Upper lobe of left lung (tissue), 6 donors: ENCODE measurements at regions not wholly inside any gene's neighbourhood (a gene's known extent, or its start where the extent isn't known, plus 50 kb on each side); places are given as distances from the start of the nearest gene placed in this dataset.

Experiments
- ATAC-seq, 2 donors: fragments of 200-7000 bp; cut with Tn5 transposase; one replicate each; pipeline ENCODE4 v1.9.1; 2022; ENCODE audit warnings: mild to moderate bottlenecking in 2 of 2, moderate library complexity in 2 of 2; ENCODE audit not compliant: low FRiP score in 2 of 2
- DNase-seq, 2 donors: peaks; one replicate each; pipeline ENCODE4 v3.0.0-alpha.2; 2019 to 2020
- H3K27ac ChIP-seq, 4 donors: fragments of 200-600 bp; sonication (generic); one replicate each; pipeline ENCODE4 v1.5.1; 2016 to 2019
- H3K27me3 ChIP-seq, 4 donors: fragments of 200-600 bp; sonication (generic); one replicate each; pipeline ENCODE4 v1.5.1; 2017 to 2019
- H3K36me3 ChIP-seq, 4 donors: fragments of 200-600 bp; sonication (generic); one replicate each; pipeline ENCODE4 v1.5.1; 2016 to 2019
- H3K4me1 ChIP-seq, 4 donors: fragments of 200-600 bp; sonication (generic); one replicate each; pipeline ENCODE4 v1.5.1; 2018 to 2019
- H3K4me3 ChIP-seq, 4 donors: fragments of 200-600 bp; sonication (generic); one replicate each; pipeline ENCODE4 v1.5.1; 2017 to 2019; ENCODE audit warnings: mild to moderate bottlenecking in 2 of 4, moderate library complexity in 1 of 4
- H3K9me3 ChIP-seq, 4 donors: fragments of 200-600 bp; sonication (generic); one replicate each; pipeline ENCODE4 v1.5.1; 2018 to 2019
- EP300 ChIP-seq, 4 donors: sonication (generic); formaldehyde crosslinking; IDR thresholded peaks; one replicate each; pipeline ENCODE4 v1.5.1; 2017; ENCODE audit warnings: antibody characterized with exemption in 4 of 4, control low read depth in 2 of 4
- POLR2A ChIP-seq, 4 donors: fragments of 450-650 bp; IDR thresholded peaks; one replicate each; pipeline ENCODE4 v1.5.1; 2016 to 2017; ENCODE audit warnings: antibody characterized with exemption in 4 of 4, mild to moderate bottlenecking in 2 of 4
- POLR2AphosphoS5 ChIP-seq, 2 donors: sonication (generic); formaldehyde crosslinking; IDR thresholded peaks; one replicate each; pipeline ENCODE4 v1.5.1; 2017; ENCODE audit warnings: antibody characterized with exemption in 2 of 2
- WGBS, 2 donors: methylation state at CpG; one replicate each; pipeline ENCODE4 v1.1.5; 2017 to 2018; 5-methylcytosine and 5-hydroxymethylcytosine counted together
- TF ChIP-seq, protein P1 (sequence below), 6 experiments: fragments of 450-650 bp in 4 of 6; fragments of 200-600 bp in 2 of 6; sonication (generic) in 2 of 6; IDR thresholded peaks; one replicate each; pipeline ENCODE4 v1.5.1; 2016 to 2019; ENCODE audit warnings: antibody characterized with exemption in 6 of 6
- donor health status: DM: no; HTN: no; CAD: no; lungs with moderate emphysema.
- donor health status: DM: no; HTN: yes; CAD: no; lungs with severe emphysema.

DNA sequence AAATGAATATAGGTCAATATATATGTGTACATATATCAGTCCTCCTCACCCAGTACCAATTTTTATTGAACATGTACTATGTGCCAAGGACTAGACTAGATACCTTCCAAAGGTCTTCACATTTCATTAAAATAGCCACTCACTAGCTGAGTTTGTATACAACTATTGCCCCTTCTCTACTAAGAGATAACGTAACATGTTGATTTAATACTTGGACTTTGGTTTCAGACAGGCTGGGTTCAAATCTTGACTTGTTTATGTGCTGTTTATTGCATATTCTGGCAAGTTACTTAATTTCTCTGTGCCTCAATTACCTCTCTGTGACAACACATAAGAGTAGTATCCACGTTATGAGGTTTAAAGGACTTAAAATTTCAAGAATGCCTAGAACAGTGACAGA, 184.5 kb downstream of the MTX2 start:
- no peak for TF ChIP-seq POLR2AphosphoS5 (IDR thresholded peaks at IDR 0.05)
- TF ChIP-seq, protein P1, sequence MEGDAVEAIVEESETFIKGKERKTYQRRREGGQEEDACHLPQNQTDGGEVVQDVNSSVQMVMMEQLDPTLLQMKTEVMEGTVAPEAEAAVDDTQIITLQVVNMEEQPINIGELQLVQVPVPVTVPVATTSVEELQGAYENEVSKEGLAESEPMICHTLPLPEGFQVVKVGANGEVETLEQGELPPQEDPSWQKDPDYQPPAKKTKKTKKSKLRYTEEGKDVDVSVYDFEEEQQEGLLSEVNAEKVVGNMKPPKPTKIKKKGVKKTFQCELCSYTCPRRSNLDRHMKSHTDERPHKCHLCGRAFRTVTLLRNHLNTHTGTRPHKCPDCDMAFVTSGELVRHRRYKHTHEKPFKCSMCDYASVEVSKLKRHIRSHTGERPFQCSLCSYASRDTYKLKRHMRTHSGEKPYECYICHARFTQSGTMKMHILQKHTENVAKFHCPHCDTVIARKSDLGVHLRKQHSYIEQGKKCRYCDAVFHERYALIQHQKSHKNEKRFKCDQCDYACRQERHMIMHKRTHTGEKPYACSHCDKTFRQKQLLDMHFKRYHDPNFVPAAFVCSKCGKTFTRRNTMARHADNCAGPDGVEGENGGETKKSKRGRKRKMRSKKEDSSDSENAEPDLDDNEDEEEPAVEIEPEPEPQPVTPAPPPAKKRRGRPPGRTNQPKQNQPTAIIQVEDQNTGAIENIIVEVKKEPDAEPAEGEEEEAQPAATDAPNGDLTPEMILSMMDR (IDR thresholded peaks at IDR 0.05), result no peak
- TF ChIP-seq POLR2A (IDR thresholded peaks at IDR 0.05), result no peak
- no peak for TF ChIP-seq EP300 (IDR thresholded peaks at IDR 0.05)
- ATAC-seq (no peak), DNase-seq (no peak)
- no peak overlapping the region for H3K27ac ChIP-seq
- no peaks in the 10 kb centered on the region for H3K27me3 ChIP-seq
- H3K4me3 ChIP-seq, result no peak overlapping the region
- 88 to 91% methylated on average over 2 of the region's 2 CpGs for WGBS, 2 donors
- H3K36me3 ChIP-seq, result no peaks in the 10 kb centered on the region
- H3K9me3 ChIP-seq, result no peaks in the 10 kb centered on the region
- peaks cover 0 to 7% (median 0%) of the 10 kb centered on the region in 4 donors for H3K4me1 ChIP-seq

DNA sequence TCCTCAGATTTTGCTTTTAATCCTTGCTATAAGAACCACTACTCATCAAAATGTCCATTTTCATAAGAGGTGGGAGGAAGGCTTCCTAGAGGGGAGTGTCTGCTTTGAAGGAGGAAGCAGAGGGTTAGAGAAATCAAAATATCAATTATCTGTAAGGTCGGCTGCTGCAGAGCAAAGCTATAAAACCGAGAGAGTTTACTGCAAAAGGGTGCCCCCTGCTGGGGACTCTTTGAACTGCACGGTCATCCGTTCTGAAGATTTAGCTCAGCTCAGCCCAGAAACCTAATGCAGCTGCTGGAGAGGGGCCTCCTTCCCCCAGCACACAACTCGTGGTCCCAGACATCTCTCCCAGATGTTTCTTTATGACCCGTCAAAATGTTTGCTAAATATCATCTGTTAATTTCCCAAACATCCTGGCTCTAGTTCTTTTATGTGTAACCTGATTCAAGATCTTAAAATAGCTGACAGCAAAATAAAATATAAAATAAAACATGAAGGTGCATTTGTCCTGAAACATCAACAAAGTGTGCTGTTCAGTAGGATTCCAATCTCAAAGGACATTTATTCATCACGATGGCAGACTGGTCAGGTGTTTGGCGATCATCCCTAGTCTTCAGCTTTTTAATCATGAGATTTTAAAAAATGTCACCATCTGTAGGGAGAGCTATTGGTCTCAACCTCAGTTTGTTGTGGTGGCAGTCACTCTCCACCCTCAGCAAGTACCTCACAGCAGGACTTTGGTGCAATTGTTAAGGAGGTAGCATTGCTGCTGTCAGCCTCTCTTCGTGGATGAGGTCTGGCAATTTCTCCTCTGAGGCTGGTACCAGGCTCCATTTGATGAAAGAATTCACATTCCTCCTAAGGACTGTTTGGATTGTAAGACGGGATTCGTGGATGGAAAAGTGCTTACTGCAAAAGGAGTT, 185.9 kb downstream of the MTX2 start:
- no peak overlapping the region for H3K27ac ChIP-seq
- peaks cover 0 to 7% (median 0%) of the 10 kb centered on the region in 4 donors for H3K4me1 ChIP-seq
- H3K4me3 ChIP-seq, result no peak overlapping the region
- TF ChIP-seq EP300 (IDR thresholded peaks at IDR 0.05), result no peak
- TF ChIP-seq, protein P1 (IDR thresholded peaks at IDR 0.05), result peak; percentile 65 to 91 (median 82)
- no peak for TF ChIP-seq POLR2A (IDR thresholded peaks at IDR 0.05)
- TF ChIP-seq POLR2AphosphoS5 (IDR thresholded peaks at IDR 0.05), result no peak
- no peaks in the 10 kb centered on the region for H3K36me3 ChIP-seq
- peak in 1 of 2 donors; percentile 70 for DNase-seq
- ATAC-seq, result peak in 1 of 2 donors; percentile 86
- H3K27me3 ChIP-seq, result no peaks in the 10 kb centered on the region
- WGBS, 2 donors, result 16 to 28% methylated on average over 11 of the region's 11 CpGs
- no peaks in the 10 kb centered on the region for H3K9me3 ChIP-seq

DNA sequence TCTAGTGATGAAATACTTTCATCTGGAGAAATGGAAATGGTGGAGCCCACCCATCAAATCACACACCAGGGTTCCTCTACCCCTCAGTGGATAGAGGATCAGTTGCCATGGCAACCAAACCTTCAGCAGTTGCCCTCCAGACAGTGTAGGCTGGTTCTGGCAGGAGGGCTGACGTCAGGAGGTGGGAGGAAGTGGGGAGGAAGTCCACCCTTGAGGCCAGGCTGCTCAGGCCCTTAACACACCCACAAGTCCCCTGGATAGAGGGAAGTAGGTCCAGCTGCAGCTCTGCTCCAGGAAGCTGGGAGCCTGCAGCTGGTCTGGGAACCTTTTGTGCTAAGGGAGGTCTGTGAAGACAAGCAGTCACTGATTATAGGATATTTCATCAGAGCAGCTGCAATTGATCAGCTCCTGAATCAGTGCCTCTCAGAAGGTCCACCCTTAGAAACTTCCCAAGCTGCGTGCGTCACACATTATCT, 186.6 kb downstream of the MTX2 start:
- Histone ChIP-seq H3K36me3 (no peaks in the 10 kb centered on the region), H3K27me3 (no peaks in the 10 kb centered on the region), H3K4me3 (no peak overlapping the region), H3K4me1 (peaks cover 0 to 7% (median 0%) of the 10 kb centered on the region in 4 donors), H3K27ac (no peak overlapping the region), H3K9me3 (no peaks in the 10 kb centered on the region)
- ATAC-seq (peak; percentile 54 to 94), DNase-seq (no peak)
- TF ChIP-seq POLR2AphosphoS5 (IDR thresholded peaks at IDR 0.05) (no peak), POLR2A (IDR thresholded peaks at IDR 0.05) (no peak), EP300 (IDR thresholded peaks at IDR 0.05) (no peak)
- TF ChIP-seq, protein P1 (IDR thresholded peaks at IDR 0.05), result no peak
- 50 to 53% methylated on average over 3 of the region's 3 CpGs for WGBS, 2 donors

DNA sequence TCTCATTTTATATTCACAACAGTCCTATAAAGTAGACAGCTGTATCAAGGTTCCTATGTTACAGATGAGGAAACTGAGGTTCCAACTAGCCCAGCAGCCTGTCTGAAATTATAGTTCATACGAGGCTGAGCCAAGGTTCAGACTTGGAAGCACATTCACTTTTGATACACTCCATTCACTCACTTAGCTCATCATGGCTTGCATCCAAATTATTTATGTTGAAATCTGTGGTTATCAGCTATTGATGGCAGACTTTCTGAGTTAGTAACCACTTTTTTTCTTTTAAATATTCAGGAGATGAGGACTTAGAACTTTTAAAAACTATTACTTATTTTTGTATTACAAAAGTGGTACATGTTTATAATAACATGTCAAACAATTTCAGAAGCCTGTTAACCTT, 188.2 kb downstream of the MTX2 start:
- no peak for ATAC-seq
- TF ChIP-seq POLR2A (IDR thresholded peaks at IDR 0.05) (no peak), EP300 (IDR thresholded peaks at IDR 0.05) (no peak), POLR2AphosphoS5 (IDR thresholded peaks at IDR 0.05) (no peak)
- TF ChIP-seq, protein P1 (IDR thresholded peaks at IDR 0.05), result no peak
- DNase-seq, result no peak
- Histone ChIP-seq H3K9me3 (no peaks in the 10 kb centered on the region), H3K4me1 (peaks cover 0 to 15% (median 3%) of the 10 kb centered on the region in 4 donors), H3K36me3 (no peaks in the 10 kb centered on the region), H3K27ac (no peak overlapping the region), H3K4me3 (no peak overlapping the region), H3K27me3 (no peaks in the 10 kb centered on the region)
- 50 to 61% methylated on average over 1 of the region's 1 CpG for whole genome bisulfite sequencing, 2 donors
